Hematopoietic multipotent progenitor cell (in vitro differentiated cells): ENCODE measurements at regions not wholly inside any gene's neighbourhood (a gene's known extent, or its start where the extent isn't known, plus 50 kb on each side); places are given as distances from the start of the nearest gene placed in this dataset.
"Not testable (repeated sequence)": the region's sequence is repeated elsewhere in the genome, so short reads cannot be mapped to it uniquely, and the experiment has no call there.

Experiments
- DNase-seq, 3 donors: peaks; one replicate each; pipeline ENCODE4 v3.0.0-alpha.2; 2011 to 2015; ENCODE audit warnings: low read depth in 2 of 3, low spot score in 2 of 3

DNA sequence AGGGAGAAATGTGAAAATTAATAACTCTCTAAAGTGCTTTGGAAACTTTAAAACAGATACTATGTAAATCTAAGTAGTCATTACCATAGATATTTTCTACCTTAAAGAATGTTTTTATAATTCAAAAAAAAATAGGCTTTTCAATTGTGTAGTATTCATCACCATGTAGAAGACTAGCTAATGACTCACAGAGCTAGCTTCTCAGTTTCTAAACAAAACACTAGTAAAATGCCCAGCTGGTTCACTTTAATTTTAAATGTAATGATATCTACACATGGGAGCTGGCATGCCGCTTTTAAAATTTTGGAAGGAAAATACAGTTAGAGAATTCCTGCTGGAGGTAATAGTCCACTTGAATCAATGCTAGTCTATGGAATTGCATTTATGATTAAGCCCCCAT lies 509.8 kb downstream of the CSNK1G3 start:
- no peak for DNase-seq

DNA sequence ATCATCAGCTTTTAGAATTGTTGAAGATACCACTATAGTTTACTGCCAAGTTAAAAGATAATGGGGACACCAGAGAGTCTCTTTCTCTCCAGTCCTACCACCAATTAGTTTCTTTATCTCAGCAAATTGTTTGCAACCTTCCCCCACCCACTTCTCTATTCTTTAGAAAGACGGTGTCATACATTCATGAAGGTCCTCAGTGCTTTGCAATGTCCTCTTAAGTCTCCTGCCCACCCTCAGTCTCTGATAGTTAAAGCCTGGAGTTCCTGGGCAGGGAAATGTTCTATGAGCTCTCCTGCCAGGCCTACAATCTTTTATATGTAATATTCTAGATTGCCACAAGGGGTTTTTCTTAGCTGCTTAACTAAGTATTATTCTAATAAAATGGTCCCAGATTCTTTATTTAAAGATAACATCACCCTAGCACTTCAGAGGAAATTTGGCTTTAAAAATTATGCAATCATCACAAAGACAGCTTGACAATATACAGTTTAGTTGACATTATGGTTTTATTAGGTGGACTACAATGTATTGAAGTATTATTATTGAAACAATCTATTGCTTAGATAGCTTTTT lies 509.2 kb downstream of the CSNK1G3 start:
- no peak for DNase-seq

DNA sequence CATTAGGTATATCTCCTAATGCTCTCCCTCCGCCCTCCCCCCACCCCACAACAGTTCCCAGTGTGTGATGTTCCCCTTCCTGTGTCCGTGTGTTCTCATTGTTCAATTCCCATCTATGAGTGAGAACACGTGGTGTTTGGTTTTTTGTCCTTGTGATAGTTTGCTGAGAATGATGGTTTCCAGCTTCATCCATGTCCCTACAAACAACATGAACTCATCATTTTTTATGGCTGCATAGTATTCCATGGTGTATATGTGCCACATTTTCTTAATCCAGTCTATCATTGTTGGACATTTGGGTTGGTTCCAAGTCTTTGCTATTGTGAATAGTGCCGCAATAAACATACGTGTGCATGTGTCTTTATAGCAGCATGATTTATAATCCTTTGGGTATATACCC lies 505.3 kb downstream of the CSNK1G3 start:
- DNase-seq: not testable (repeated sequence)

DNA sequence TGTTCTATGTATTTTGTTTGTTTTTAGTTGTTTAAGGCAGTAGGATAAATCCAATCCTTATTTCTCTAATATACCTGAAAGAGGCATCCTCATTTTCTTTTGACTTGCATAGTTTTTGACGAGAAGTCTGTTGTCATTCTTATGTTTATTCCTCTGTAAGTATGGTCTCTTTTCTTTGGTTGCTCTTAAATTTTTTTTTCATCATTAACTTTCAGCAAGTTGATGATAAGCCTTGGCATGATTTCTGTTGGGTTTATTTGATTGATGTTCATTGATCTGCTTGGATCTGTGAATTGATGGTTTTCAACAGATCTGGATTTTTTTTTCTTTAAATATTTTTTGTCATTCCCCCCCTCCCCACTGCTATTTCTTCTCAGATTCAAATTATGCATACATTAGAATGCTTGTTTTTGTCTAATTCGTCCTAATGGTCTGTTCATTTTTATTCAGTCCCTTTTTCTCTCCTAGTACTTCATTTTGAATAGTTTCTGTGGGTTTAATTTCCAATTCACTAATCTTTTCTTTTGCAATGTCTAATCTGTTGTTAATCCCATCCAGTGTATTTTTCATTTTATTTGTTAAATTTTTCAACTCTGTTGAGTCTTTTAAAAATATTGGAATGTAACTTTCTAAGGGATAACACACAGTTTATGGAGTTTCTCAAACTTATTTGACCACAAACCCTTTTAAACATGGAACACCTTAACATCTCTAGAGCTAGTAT lies 495.9 kb downstream of the CSNK1G3 start:
- DNase-seq: peak in 2 of 3 donors; percentile 1 to 24

DNA sequence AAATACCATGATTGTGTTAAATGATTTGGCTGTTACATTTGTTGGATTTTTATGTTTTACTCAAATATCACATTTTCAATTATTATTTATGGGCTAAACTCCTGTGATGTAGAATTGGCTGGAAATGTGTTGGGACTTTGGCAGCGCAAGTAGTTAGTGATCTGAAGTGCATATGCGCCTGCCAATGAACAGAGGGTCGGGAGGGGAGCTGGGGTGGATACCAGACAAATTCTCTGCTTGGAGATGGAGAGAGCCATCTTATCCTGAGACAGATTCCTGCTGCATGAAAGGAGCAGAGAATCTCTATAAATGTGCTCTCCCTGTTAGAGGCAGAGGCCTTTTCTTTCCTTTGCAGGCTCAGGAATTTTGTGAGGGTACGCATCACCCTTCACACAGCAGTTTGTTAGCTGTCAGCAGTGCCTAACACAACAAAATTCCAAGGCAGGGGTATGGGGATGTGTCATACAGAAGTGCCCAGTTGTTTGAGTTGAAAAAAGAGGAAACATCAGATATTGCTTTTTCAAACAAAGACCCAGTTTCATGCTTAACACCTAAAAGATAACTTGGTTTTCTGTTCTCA lies 489.1 kb downstream of the CSNK1G3 start:
- DNase-seq: no peak

DNA sequence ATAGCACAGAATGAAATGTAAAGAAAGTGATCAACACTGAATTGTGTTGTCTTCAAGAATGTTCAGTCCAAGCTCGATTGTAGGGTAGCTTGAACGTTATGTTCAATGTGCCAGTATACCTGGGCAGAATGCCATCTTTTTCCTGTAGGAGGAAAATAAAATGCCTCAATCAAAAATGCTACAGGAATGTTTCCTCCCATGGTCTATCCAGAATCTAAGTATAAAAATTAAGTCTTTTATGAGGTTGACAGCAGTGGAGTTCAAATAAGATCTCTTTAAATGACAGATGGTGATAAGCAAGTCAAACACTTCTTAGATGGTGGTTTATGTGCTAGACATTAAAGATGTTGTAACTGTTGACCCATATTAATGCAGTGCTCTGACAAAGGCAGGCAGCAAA lies 488.6 kb downstream of the CSNK1G3 start:
- no peak for DNase-seq

DNA sequence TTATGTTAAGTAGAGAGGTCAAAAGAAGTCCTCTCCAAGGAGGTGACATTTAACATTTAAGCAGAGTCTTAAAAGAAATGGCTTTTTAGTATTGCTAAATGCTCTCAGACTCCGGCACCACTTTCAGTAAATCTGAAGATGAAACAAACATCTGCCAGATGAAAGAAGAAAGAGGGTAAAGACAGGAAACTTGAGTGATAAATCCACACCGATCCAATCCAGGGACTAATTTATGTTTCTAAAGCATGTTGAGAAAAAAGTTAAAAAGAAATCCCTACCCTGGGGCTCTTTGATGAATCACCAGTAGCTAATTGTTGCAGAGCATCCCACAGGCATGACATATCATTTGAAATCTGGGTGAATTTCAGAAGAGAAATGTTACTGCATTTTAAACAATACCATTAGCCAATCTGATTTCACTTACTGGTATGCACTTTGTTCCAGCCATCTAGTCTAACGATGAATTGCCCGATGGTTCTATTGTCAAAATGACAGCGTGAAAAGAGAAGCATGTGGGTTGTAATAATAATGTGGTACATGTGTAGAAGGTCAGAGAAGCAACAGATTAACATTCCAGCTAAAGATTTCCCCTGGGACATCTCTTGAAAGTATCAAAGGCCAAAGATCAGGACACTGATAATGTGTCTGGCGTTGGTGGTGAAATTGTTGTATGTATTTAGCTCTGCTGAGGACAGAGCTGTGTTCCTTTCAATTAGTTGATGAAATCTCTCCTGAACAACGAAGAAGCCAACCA lies 485.7 kb downstream of the CSNK1G3 start:
- DNase-seq: no peak

DNA sequence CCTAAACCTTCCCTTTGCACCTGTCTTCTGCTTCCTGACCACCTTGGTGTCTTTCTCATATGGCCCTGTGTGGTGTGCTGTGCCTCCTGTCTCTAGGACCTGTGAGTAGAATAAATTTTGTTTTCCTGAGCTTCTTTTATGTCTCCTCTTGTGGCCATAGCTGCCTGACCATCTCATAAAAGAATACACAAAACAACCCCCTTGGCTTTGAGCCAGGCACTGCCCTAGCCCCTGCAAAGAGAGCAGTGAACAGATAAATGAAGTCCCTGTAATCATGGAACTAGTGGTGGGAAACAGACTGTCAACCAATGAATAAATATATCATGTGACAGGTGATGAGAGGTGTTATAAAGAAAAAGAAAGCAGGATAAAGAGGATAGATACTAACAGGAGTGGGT lies 485.1 kb downstream of the CSNK1G3 start:
- DNase-seq: no peak

DNA sequence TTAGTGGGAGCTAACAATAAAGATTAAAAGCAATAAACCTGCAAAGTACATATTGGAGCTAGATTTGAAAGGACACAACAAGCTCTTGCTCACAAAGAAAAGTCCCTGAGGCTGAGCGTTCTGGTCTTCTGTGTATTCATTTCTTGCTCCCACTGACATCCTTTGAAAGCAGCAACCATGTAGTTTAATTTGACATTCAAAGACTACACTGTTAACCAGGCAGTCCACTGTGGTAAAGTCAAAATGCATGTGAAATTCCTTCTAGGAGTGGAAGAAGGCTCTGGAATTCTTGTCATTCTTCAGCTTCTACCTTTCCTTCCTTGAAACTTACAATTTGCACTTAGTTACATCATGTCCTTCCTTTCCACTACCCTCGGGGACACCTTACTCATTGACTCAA lies 480.7 kb downstream of the CSNK1G3 start:
- no peak for DNase-seq

DNA sequence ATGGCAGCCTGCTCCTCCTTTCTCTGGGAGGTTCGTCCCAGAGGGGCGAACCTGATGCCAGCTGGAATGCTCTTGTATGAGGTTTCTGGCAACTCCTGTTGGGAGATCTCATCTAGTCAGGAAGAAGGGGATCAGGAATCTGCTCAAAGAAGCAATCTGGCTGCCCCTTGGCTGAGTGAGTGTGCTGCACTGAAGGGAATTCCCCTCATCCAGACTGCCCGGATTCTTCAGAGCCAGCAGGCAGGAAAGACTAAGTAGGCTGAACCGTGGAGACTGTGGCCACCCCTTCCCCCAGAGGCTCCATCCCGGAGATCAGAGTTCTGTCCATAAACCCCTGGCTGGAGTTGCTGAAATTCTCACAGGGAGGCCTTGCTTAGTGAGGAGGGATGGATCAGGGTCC lies 476.0 kb downstream of the CSNK1G3 start:
- DNase-seq: no peak

DNA sequence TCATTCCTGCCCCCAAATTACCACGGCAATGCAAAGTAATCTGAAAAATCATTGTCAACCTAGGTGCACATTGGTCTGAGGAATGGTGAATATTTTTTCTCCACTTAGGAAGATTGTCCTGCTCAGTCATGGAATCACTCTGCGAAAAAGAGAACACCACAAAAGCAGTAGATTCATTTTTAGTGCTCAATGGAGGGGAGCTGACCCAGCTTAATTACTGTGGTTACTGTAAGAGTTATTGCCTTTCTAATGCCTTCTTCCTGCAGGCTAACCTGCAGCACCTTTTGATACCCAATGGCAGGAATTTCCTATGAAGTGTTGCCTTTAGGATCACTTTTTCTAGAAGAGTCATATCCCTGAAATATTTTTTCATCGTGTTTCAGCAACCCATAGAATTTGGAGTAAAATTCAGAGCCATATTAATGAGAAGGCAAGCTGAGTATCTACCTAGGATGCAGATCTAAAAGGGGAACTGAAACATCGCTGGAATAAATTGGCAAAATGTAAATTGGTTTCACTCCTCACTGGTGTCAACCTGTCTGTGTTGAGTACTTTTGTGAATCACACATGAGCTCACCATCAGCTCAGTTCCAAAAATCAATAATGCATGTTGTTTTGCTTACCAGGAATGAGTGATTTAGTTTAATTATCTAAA lies 464.5 kb downstream of the CSNK1G3 start:
- peak in 2 of 3 donors; percentile 3 to 14 for DNase-seq

DNA sequence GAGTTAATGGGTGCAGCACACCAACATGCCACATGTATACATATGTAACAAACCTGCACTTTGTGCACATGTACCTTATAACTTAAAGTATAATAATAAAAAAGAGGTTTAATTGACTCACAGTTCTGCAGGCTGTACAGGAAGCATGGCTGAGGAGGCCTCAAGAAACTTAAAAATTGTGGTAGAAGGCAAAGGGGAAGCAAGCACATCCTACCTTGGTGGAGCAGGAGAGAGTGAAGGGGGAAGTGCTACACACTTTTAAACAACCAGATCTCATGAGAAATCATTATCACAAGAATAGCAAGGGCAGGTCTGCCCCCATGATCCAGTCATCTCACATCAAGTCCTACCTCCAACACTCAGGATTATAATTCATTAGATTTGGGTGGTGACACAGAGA lies 463.5 kb downstream of the CSNK1G3 start:
- peak in 1 of 3 donors; percentile 7 for DNase-seq

DNA sequence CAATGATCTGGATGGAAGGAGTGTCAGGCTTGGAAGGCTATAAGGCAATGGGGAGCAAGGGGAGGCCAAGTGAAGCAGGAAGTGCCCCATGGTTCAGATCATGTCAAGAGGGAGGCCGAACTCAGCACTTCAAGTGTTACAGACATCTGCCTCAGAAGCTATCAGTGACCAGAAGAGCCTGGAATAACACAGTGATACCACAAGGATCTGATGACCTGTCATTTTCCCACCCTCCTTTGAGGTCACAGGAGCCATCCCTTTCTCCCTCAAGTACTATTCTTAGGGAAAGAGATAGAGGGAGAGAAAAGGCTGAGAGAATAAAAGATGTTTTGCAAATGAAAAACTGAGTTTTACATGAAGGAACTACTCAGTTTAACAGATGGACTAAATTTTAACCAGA lies 454.8 kb downstream of the CSNK1G3 start:
- no peak for DNase-seq

DNA sequence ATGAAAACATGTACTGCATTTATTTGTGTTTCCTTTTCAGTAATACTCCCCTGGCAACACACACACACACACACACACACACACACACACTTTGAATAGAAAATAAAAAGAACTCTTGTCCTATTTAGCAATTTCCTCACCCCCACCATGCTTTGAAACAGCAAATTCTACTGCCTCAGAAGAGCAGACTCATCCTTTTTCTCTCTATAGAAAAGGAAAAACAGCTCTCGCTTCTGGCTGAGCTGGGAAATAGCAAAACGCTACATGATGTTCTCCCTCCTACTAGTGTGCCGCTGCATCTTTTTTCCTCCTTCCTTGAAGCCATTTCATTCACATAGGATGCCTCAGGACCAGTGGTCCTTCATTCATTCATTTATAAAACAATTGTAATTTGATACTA lies 453.6 kb downstream of the CSNK1G3 start:
- DNase-seq: no peak

DNA sequence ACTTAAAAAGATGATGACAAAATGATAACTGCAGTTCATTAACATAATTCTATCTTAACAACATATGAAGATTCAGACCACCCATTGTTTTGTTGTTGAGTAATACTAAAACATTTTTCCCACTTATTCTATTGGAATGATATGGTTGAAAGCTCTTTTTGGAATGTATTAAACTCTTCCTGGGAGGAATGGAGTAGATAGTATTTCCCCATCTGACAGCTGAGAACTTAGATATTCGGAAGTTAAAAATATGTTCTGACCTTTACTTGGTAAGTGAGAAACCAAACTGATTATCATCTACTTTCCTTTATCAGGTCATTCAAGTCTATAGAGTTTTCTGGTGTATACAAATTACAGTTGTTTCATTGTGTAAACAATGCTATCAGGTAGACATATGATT lies 452.9 kb downstream of the CSNK1G3 start:
- no peak for DNase-seq

DNA sequence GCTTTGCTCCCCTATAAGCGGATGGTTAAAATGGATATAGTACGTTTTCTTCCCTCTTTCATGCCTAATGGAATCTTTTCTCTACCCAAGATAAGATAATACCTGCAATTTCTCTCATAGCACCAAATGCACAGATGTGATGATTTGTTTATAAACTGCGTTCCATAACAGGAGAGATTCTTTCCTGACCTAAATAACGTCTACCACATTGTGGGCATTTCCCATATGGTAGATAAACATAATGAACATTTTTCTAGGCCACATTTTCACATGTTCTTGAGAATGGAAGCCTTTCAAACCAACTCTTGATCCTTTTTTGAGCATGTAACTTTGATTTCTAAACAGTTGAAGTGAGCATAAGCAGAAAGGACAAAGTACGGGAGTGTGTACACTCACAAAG lies 448.5 kb downstream of the CSNK1G3 start:
- no peak for DNase-seq

DNA sequence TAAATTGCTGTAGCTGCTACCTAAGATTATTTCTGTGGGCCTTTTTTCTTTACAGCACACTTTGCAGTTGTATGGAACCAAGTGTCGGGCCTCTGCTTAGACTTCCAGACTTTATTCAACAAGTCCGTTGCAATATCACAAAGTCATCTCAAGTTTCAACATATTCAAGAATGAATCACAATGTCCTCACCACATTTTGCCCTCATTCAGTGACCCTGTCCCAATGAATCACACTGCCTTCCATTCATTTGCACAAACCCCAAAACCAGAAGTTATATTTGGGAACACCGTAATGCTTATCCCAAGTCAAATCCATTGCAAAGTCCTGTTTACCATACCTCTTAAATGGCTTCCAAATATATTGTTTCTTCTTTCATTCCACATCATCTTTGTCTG lies 439.6 kb downstream of the CSNK1G3 start:
- DNase-seq: no peak

DNA sequence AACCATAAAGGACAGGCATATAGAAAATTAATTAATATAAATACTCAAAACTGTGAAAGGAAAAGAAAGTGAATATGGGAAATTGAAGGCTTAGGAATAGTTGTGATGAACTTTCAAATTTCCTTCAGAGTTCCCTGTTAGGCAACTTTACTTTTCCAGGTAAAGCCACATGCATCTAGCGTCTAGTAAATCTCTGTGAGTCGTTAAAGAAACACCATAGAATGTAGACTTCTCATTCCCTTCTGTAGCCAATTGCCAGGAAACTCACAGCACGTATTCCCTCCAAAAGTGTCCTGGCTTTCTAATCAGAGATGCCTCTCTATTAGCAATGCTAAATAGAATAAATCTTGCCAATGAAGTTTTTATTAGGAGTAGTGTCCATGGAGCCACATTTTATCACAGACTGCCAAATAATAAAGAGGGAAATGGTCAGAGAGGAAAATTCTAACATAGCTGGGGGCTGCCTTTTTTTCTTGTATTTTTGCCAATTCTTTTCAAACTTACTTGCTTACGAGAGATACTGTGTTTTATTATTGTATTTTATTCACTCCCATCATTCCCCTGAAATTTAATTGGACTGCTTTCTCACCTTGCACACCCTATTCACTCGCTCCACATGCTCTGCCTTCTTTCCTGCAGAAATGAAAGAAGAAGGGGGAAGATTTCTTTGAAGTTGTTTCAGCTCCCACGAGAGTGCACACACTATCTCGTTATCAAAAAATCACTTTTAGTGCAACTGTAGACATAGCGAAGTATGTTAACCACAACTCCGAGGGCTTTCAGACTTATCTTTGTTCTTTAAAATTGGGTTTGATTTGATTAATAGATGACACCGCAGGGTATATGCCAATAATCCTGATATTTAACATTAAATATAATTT lies 439.0 kb downstream of the CSNK1G3 start:
- no peak for DNase-seq

DNA sequence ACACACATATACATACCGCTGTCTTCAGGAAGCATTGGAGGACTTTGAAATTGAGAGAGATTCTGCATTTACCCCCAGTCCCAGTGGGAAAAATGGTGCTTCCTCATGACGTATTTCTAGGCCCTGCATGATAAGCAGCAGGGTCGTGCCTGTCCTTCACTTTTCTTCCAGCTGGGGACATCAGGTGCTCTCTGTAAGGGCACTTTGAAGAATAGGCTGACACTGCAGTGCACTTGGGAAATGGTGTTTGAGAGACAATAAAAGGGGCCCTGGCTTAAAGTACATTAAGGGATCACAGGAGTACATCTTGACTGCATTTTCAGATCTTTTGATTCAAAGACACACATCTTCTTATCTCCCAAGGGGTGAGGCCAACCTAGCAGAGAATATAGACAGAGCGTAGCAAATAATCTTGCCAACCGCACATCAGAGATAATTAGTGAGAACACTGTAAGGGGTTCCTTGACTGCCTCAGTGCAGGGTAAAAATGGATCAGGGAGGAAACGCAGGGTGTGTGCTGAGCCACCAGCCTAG lies 437.9 kb downstream of the CSNK1G3 start:
- no peak for DNase-seq
